Body of pancreas (tissue), 4 donors: ENCODE measurements at regions not wholly inside any gene's neighbourhood (a gene's known extent, or its start where the extent isn't known, plus 50 kb on each side); places are given as distances from the start of the nearest gene placed in this dataset.

Experiments
- POLR2A ChIP-seq, 3 donors: fragments of 450-650 bp; IDR thresholded peaks; one replicate each; pipeline ENCODE4 v1.6.1; 2016; ENCODE audit warnings: antibody characterized with exemption in 3 of 3, mild to moderate bottlenecking in 2 of 3
- TF ChIP-seq, protein P1 (sequence below), 7 experiments: fragments of 450-650 bp in 4 of 7; fragments of 200-600 bp in 3 of 7; sonication (generic) in 3 of 7; IDR thresholded peaks; one replicate each; pipeline ENCODE4 v1.5.1; 2016 to 2019; ENCODE audit warnings: antibody characterized with exemption in 7 of 7

DNA sequence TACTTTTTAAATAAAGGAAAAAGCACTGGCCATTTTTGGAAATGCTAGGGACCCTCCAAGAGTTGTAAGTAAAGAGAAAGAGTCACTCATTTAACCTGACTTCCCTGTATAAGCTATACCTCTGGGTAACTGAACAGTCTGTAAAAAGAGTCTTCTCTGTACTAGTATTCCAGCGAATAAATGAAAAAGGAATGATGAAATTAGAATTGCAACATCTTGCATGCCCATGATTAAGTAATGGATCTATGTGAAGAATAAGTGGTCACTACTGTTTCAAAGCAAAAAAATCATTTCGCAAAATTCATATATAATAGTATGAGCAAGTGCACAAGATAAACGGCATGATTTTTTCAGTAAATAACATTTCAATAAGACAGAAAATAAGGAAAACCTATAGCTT, 116.8 kb downstream of the ZFAND4 start:
- TF ChIP-seq, protein P1, sequence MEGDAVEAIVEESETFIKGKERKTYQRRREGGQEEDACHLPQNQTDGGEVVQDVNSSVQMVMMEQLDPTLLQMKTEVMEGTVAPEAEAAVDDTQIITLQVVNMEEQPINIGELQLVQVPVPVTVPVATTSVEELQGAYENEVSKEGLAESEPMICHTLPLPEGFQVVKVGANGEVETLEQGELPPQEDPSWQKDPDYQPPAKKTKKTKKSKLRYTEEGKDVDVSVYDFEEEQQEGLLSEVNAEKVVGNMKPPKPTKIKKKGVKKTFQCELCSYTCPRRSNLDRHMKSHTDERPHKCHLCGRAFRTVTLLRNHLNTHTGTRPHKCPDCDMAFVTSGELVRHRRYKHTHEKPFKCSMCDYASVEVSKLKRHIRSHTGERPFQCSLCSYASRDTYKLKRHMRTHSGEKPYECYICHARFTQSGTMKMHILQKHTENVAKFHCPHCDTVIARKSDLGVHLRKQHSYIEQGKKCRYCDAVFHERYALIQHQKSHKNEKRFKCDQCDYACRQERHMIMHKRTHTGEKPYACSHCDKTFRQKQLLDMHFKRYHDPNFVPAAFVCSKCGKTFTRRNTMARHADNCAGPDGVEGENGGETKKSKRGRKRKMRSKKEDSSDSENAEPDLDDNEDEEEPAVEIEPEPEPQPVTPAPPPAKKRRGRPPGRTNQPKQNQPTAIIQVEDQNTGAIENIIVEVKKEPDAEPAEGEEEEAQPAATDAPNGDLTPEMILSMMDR (IDR thresholded peaks at IDR 0.05), result no peak
- no peak for TF ChIP-seq POLR2A (IDR thresholded peaks at IDR 0.05)
